ENCODE measurements at regions not wholly inside any gene's neighbourhood (a gene's known extent, or its start where the extent isn't known, plus 50 kb on each side); places are given as distances from the start of the nearest gene placed in this dataset.

DNA sequence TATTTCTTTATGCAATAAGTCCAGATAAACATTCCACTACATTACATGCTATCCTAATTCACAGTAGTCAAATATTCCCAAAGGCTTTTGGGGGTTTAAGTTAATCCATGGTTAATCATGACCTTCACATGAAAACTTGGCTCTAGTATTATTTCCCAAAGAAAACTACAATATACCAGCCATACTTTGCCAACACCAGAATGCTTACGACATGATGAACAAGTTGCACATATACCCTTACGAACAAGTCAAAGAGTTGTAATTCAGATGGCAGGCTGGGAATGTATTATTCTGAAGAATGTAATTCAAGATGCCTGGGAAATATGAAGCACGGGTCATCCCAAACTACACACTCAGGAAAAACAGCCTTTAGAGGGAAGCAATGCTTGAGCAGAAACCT is 499.6 kb downstream of the PPARGC1A start:
- Mint-ChIP-seq H3K27ac (no peak overlapping the region), H3K9me3 (peaks cover 2% of the 10 kb centered on the region), H3K4me1 (no peaks in the 10 kb centered on the region), H3K36me3 (no peaks in the 10 kb centered on the region), H3K27me3 (no peaks in the 10 kb centered on the region), H3K4me3 (no peak overlapping the region)
- ATAC-seq (ENCODE audit: low read depth) (no peak), DNase-seq (no peak)
- POLR2A ChIA-PET = no interaction called here

DNA sequence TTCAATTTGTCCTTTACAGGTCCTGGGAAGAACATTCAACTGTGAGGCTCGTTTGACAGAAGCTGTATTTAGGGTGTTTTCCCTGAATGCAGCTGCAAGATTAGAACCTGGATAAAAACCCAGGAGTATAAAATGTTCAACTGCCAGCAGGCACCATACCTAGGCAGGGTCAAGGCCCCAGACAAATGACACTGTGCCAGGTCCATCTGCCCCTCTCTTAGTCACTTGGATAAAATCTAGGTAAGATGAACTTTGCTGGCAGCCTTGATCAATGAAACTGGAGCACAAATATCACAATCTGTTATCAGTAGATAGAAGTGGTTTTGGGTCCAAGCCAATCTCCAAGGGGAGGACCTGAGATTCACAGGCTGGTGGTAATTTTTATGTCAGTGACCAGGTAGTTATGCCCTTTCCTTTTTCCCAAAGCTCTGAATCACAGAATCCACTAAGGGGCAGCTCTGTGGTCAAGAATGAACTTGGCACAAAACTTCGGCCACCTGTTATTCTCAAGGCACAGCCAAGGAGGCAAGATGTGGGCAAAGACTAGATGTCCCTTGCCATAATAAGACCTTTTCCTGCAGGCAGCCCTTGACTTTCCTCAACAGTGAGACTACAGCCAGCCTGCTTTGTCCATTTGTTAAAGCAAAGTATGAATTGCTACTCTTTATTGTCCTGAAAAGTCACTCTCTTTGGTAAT is 501.0 kb downstream of the PPARGC1A start:
- H3K27me3 Mint-ChIP-seq = no peaks in the 10 kb centered on the region
- no peak overlapping the region for H3K27ac Mint-ChIP-seq
- ATAC-seq (ENCODE audit: low read depth) (no peak), DNase-seq (no peak)
- no peaks in the 10 kb centered on the region for H3K4me1 Mint-ChIP-seq
- H3K36me3 Mint-ChIP-seq = no peaks in the 10 kb centered on the region
- peaks cover 2% of the 10 kb centered on the region for H3K9me3 Mint-ChIP-seq
- POLR2A ChIA-PET = no interaction called here
- H3K4me3 Mint-ChIP-seq = no peak overlapping the region

DNA sequence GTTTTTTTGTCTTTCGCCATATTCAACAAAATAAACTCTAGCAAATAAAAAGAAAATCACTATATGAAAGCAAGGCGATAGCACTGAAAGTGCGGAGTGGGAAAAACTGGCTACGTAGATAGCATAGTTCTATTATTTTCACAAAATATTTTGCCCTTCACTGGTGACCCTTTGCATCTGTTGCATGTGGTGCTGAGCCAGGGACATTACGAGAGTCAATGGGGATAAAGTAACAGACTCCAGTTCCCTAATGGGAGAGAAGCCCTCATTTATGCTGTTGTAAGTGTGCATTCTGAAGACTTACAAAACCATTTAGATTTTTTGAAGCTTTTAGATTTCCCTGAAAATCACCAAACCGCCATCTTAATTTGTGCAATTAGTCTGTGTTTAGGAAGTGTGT is 501.6 kb downstream of the PPARGC1A start:
- Mint-ChIP-seq H3K9me3 (peaks cover 2% of the 10 kb centered on the region), H3K36me3 (no peaks in the 10 kb centered on the region), H3K4me3 (no peak overlapping the region), H3K27me3 (no peaks in the 10 kb centered on the region), H3K27ac (no peak overlapping the region), H3K4me1 (no peaks in the 10 kb centered on the region)
- no peak for ATAC-seq (ENCODE audit: low read depth)
- no peak for DNase-seq
- POLR2A ChIA-PET = no interaction called here

DNA sequence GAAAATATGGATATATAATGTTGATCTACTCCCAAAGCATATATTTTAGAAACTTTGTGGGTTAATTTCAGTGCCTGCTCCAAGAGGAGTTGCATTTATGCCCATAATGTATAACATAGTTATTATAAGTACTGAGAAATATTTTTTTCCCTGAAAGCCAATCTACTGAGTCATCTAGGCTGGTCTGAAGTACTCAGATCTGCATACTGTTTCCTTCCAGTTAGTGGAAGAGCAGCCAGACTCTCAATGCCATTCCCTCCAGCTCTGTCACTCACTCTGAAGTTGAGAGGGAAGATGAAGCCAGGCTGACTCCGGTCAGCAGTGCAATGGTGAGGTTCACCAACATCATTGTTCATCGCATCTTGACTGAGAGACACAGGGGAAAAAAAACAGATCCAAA is 505.1 kb downstream of the PPARGC1A start:
- no peak overlapping the region for H3K4me3 Mint-ChIP-seq
- H3K36me3 Mint-ChIP-seq = no peaks in the 10 kb centered on the region

DNA sequence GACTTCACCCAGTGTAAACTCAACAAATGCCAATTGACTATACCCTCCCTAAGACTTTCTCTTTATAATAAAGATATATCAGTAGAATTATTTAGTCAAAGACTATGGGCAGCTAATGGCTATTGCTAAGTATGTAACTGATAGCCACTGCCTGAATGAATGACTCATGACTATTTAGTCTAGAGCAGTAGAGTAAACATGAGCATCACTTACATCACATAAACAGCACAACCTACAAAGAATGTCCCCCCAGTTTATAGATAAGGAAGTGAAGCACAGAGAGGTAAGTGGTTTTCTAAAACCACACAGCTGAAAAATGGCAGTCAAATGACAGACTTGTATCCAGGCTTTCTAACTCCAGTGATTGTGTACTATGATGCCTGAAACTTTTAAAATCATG is 507.0 kb downstream of the PPARGC1A start:
- ATAC-seq (ENCODE audit: low read depth) (no peak), DNase-seq (no peak)
- Mint-ChIP-seq H3K4me1 (no peaks in the 10 kb centered on the region), H3K27ac (no peak overlapping the region), H3K27me3 (no peaks in the 10 kb centered on the region), H3K36me3 (no peaks in the 10 kb centered on the region), H3K4me3 (no peak overlapping the region), H3K9me3 (no peaks in the 10 kb centered on the region)
- POLR2A ChIA-PET = no interaction called here

More for the DNA sequence above, 505.1 kb downstream of the PPARGC1A start:
- Mint-ChIP-seq H3K4me1 (no peaks in the 10 kb centered on the region), H3K9me3 (peaks cover 2% of the 10 kb centered on the region), H3K27ac (no peak overlapping the region), H3K27me3 (no peaks in the 10 kb centered on the region)
- DNase-seq (no peak), ATAC-seq (ENCODE audit: low read depth) (no peak)
- POLR2A ChIA-PET = no interaction called here

DNA sequence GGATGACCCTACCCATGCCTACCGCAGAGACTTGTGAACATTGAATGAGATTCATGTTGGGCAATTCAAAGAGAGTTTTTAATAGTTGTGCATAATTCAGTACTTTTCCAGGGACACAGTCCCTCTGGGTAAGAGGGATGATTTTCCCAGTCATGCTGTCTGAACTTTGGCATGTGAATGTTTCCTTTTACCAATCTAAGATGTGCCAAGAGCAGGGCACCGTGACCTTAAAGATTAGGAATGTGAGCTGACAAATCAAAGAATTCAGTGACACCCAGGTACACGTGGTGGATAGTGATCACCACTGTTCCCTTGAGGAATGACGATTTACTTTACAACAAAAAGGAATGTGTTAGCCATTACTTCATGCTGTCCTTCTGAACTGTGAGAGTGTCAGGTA is 515.6 kb downstream of the PPARGC1A start:
- no peak for ATAC-seq (ENCODE audit: low read depth)
- no peak for DNase-seq
- Mint-ChIP-seq H3K4me3 (no peak overlapping the region), H3K9me3 (no peaks in the 10 kb centered on the region), H3K27me3 (no peaks in the 10 kb centered on the region), H3K4me1 (no peaks in the 10 kb centered on the region), H3K36me3 (no peaks in the 10 kb centered on the region), H3K27ac (no peak overlapping the region)
- POLR2A ChIA-PET = no interaction called here

DNA sequence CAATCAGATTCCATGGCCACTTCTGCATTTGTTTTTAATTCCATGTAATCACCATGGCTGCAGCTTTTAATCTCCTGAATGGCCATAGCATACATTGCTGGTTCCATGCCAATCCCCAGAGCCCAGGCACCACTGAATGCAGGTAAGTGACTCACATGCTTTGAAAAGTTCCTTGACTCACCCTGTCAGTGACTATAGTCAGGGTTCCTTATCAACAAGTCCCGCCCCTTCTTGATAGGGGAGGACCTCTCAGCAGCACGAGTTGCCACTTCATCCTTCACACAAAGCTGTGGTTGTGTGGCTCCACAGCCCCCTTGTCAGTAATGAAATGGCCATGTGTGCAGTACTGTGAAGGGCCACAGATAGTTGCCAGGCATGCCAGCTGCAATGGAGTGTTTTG is 516.6 kb downstream of the PPARGC1A start:
- H3K36me3 Mint-ChIP-seq = no peaks in the 10 kb centered on the region
- H3K4me1 Mint-ChIP-seq = no peaks in the 10 kb centered on the region
- ATAC-seq (ENCODE audit: low read depth) = no peak
- no peak for DNase-seq
- no peak overlapping the region for H3K27ac Mint-ChIP-seq
- POLR2A ChIA-PET = no interaction called here
- H3K27me3 Mint-ChIP-seq = no peaks in the 10 kb centered on the region
- no peaks in the 10 kb centered on the region for H3K9me3 Mint-ChIP-seq
- no peak overlapping the region for H3K4me3 Mint-ChIP-seq

GRCh38 chr4:23371533-23371932 is 518.3 kb downstream of the PPARGC1A start:
- H3K36me3 Mint-ChIP-seq = no peaks in the 10 kb centered on the region
- H3K27me3 Mint-ChIP-seq = no peaks in the 10 kb centered on the region
- DNase-seq = no peak
- no peak for ATAC-seq (ENCODE audit: low read depth)
- H3K9me3 Mint-ChIP-seq = no peaks in the 10 kb centered on the region
- no peak overlapping the region for H3K4me3 Mint-ChIP-seq
- no peaks in the 10 kb centered on the region for H3K4me1 Mint-ChIP-seq
- POLR2A ChIA-PET = interaction anchor here (0.7 kb wide), 1 partner anchor 32 kb away, joined by 3 read pairs; no protein-coding TSS in a partner anchor
- no peak overlapping the region for H3K27ac Mint-ChIP-seq

- no peak for ATAC-seq (ENCODE audit: low read depth)
- no peak overlapping the region for H3K27ac Mint-ChIP-seq
- DNase-seq = no peak
- H3K36me3 Mint-ChIP-seq = no peaks in the 10 kb centered on the region
- no peaks in the 10 kb centered on the region for H3K9me3 Mint-ChIP-seq
- H3K4me1 Mint-ChIP-seq = no peaks in the 10 kb centered on the region
- H3K4me3 Mint-ChIP-seq = no peak overlapping the region
- no peaks in the 10 kb centered on the region for H3K27me3 Mint-ChIP-seq
- POLR2A ChIA-PET = no interaction called here
Measured at GRCh38 chr4:23369331-23369730, 520.5 kb downstream of the PPARGC1A start.

GRCh38 chr4:23368081-23368697 is 521.7 kb downstream of the PPARGC1A start:
- POLR2A ChIA-PET = no interaction called here
- Mint-ChIP-seq H3K4me1 (no peaks in the 10 kb centered on the region), H3K4me3 (no peak overlapping the region), H3K27me3 (no peaks in the 10 kb centered on the region), H3K36me3 (no peaks in the 10 kb centered on the region), H3K9me3 (no peaks in the 10 kb centered on the region), H3K27ac (no peak overlapping the region)
- DNase-seq = no peak
- ATAC-seq (ENCODE audit: low read depth) = no peak

DNA sequence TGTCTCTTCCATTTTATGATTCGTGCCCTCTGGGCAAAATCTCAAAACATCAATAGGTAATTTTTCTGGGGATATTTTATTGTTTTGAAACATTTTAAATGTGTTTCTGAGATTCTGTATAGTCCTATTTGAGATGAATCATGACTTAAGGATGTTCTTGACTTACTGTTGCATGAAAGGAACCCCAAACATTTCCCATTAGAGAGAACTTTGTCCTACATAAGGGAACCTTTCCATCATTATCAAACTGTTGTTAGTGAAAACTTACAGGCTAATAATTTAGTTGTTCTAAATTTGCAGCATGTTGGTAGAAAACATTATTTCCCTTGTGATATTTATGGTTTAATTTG is 523.3 kb downstream of the PPARGC1A start:
- no peaks in the 10 kb centered on the region for H3K4me1 Mint-ChIP-seq
- H3K4me3 Mint-ChIP-seq = no peak overlapping the region
- POLR2A ChIA-PET = no interaction called here
- H3K9me3 Mint-ChIP-seq = no peaks in the 10 kb centered on the region
- DNase-seq (no peak), ATAC-seq (ENCODE audit: low read depth) (no peak)
- H3K27me3 Mint-ChIP-seq = no peaks in the 10 kb centered on the region
- no peaks in the 10 kb centered on the region for H3K36me3 Mint-ChIP-seq
- no peak overlapping the region for H3K27ac Mint-ChIP-seq

DNA sequence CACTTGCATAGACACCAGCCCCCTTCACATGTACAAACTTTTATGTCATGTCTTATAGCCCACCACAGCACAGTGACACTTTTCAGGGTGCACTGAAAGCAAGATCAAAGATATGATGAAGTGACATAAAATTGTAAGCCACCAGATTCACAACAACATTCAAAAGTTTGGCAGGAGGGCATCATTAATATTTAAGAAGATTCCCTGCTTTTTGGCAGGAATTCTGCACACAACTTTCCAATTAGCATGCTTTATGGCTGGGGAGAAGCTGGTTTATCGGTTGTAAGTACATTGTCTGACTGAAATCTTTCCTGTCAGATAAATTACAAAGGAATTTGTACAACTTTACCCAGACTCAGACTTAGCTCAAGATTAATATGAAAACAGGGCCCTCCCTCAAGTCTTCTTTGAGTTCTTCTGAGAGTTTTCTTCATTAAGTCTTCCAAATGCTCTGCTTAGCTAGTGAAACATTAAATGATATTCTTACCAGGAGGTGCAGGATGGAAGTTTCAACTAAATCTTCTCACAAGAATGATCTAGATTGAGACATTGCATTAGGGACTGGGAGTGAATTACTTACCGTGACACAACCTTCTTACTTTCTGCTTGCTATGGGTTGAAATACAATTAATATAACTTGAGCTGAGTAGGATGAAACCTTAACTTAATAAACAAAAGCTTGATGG is 523.8 kb downstream of the PPARGC1A start:
- ATAC-seq (ENCODE audit: low read depth) (no peak), DNase-seq (no peak)
- Mint-ChIP-seq H3K36me3 (no peaks in the 10 kb centered on the region), H3K9me3 (no peaks in the 10 kb centered on the region), H3K4me3 (no peak overlapping the region), H3K27me3 (no peaks in the 10 kb centered on the region), H3K27ac (no peak overlapping the region), H3K4me1 (no peaks in the 10 kb centered on the region)
- POLR2A ChIA-PET = no interaction called here

DNA sequence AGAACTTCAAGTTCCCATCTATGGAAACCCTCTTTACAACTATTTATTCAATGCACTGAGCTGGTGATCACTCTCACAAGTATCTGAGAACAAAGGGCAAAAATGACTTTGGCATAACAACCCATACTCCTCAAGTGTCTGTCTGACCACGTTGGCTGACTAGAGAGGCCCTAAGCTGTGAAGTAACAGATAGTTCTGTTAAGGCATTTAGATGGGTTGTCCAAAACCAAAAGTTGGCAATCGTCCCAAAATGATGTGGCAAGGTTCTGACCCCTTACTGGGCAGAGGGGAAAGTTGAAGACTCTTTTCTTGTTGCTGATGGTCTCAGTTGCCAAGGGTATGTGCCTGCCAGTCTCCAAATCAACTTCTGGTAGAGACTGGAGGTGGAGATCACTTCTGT is 524.8 kb downstream of the PPARGC1A start:
- POLR2A ChIA-PET = no interaction called here
- Mint-ChIP-seq H3K4me1 (no peaks in the 10 kb centered on the region), H3K9me3 (no peaks in the 10 kb centered on the region), H3K36me3 (no peaks in the 10 kb centered on the region), H3K4me3 (no peak overlapping the region), H3K27me3 (no peaks in the 10 kb centered on the region), H3K27ac (no peak overlapping the region)
- ATAC-seq (ENCODE audit: low read depth) (no peak), DNase-seq (no peak)

DNA sequence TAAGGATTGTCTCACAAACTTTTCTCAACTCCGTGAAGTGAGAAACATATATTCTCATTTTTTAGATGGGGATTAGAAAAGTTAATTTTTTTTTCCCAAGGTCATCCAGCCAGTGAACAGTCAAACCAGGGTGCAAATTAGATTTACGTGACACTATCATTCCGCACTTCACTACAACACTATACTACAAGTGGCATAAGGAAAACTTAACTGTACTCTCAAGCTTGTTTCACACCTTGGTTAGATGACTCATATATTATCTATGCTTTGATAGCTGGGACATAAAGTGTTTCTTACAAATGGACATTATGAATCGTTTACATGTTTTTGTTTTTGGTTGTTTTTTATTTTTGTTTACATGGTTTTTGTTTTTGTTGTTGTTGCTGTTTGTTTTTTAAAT is 525.7 kb downstream of the PPARGC1A start:
- DNase-seq (no peak), ATAC-seq (ENCODE audit: low read depth) (no peak)
- no peaks in the 10 kb centered on the region for H3K36me3 Mint-ChIP-seq
- no peaks in the 10 kb centered on the region for H3K27me3 Mint-ChIP-seq
- no peaks in the 10 kb centered on the region for H3K9me3 Mint-ChIP-seq
- POLR2A ChIA-PET = no interaction called here
- no peaks in the 10 kb centered on the region for H3K4me1 Mint-ChIP-seq
- H3K4me3 Mint-ChIP-seq = no peak overlapping the region
- H3K27ac Mint-ChIP-seq = no peak overlapping the region

Measured in activated naive CD8-positive, alpha-beta T cell treated with anti-CD3 and anti-CD28 coated beads, Interleukin-2, amount 10 ng/mL, durations not matched to agents 7 days and 5 days (primary cell).